HL-60 (cell line): ENCODE measurements at regions not wholly inside any gene's neighbourhood (a gene's known extent, or its start where the extent isn't known, plus 50 kb on each side); places are given as distances from the start of the nearest gene placed in this dataset.

ENCODE experiments used
- GABPA ChIP-seq: IDR thresholded peaks from 2 replicates; pipeline ENCODE4 v1.6.1; 2012; ENCODE audit warnings: low read depth
- TF ChIP-seq, protein P1 (sequence below): IDR thresholded peaks from one replicate; pipeline ENCODE4 v1.5.1; 2011; ENCODE audit warnings: low read length, control low read depth, inconsistent platforms; ENCODE audit not compliant: insufficient read depth

DNA sequence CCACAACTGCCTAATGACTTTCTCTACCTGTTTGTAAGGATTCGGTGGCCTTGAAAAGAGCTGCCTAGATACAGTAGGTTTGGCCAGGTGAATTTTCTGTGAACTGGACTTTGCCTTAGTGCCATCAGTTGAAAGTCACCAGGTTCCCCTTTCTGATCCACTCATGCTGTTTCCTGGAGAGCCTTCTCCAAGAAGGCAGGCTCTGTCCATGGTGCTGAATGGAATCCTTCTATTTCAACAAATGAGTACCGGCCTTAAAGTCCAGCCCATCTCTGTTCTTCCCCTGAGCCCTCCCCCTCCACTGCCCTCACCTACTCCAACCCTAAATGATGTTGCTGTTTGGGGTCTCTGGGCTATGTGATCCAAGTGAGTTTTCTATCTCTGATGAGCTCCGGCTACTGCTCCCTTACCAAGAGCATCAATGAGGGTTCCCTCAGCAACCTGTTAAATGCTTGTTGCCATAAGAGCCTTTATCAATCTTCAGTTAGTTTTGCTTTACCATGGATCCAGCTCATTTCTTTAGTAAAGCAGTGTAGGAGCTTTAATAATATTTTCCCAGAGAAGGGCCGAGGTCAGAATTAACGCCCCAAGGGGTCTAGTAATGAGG lies 500.4 kb downstream of the PTPRU start:
- TF ChIP-seq, protein P1, sequence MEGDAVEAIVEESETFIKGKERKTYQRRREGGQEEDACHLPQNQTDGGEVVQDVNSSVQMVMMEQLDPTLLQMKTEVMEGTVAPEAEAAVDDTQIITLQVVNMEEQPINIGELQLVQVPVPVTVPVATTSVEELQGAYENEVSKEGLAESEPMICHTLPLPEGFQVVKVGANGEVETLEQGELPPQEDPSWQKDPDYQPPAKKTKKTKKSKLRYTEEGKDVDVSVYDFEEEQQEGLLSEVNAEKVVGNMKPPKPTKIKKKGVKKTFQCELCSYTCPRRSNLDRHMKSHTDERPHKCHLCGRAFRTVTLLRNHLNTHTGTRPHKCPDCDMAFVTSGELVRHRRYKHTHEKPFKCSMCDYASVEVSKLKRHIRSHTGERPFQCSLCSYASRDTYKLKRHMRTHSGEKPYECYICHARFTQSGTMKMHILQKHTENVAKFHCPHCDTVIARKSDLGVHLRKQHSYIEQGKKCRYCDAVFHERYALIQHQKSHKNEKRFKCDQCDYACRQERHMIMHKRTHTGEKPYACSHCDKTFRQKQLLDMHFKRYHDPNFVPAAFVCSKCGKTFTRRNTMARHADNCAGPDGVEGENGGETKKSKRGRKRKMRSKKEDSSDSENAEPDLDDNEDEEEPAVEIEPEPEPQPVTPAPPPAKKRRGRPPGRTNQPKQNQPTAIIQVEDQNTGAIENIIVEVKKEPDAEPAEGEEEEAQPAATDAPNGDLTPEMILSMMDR: no peak
- TF ChIP-seq GABPA: no peak
